ENCODE measurements at regions not wholly inside any gene's neighbourhood (a gene's known extent, or its start where the extent isn't known, plus 50 kb on each side); places are given as distances from the start of the nearest gene placed in this dataset.

DNA sequence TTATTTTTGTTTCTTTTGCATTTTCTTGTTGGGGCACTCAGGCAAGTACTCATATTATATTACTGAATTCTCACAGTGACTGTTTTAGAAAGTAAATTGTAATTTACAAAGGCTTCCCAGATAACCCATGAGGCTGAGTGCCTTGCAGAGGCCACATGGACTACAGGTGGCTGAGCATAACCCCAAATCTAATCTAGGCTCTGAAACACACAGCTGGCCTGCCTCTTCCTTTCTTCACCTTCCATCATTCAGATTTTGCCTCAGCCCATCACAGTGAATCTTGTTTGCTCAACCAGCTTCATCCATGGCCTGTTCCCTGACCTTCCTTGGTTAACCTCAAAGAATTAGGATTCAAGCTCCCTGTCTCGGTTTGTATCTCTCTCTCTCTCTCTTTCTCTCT is 78.5 kb upstream of the PRDM11 start:
- no peak for TF ChIP-seq POLR2A (IDR thresholded peaks at IDR 0.05; ENCODE audit: low read depth, low read length)
- no peak for TF ChIP-seq CTCF (IDR thresholded peaks at IDR 0.05; ENCODE audit: extremely low read depth in 1 of 2, insufficient read depth in 1 of 2, low read depth in 1 of 2, low read length in 2 of 2)
